Omental fat pad (tissue), 3 donors: ENCODE measurements at regions not wholly inside any gene's neighbourhood (a gene's known extent, or its start where the extent isn't known, plus 50 kb on each side); places are given as distances from the start of the nearest gene placed in this dataset.

ENCODE experiments used
- ATAC-seq: fragments of 150-250 bp; one replicate; pipeline ENCODE4 v1.9.1; 2016; ENCODE audit warnings: mild to moderate bottlenecking, moderate library complexity; ENCODE audit not compliant: low FRiP score
- DNase-seq: peaks from one replicate; pipeline ENCODE4 v3.0.0-alpha.2; 2019; ENCODE audit warnings: low spot score
- TF ChIP-seq, protein P1 (sequence below), 3 donors: fragments of 450-650 bp; IDR thresholded peaks; one replicate each; pipeline ENCODE4 v1.5.1; 2016 to 2017; ENCODE audit warnings: antibody characterized with exemption in 3 of 3, mild to moderate bottlenecking in 3 of 3, moderate library complexity in 2 of 3

DNA sequence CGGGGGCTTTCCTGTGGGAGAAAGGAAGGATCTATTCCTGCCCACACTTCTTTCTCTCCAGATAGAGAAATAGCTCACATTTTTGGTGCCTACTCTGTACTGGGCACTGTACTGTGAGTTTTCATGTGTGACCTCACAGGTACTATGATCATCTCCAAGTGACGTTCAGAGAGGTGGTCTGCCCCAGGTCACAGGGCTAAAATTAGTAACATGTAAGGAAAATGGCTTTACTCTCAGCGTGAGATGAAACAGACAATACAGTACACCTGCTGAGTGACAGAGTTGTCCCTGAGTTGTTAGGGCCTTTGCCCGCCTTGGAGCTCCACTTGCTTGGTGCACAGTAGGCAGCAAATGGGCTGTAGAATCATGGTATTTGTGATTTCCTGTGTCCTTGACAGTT is 306.1 kb upstream of the DMRT1 start:
- DNase-seq (no peak), ATAC-seq (no peak)
- TF ChIP-seq, protein P1, sequence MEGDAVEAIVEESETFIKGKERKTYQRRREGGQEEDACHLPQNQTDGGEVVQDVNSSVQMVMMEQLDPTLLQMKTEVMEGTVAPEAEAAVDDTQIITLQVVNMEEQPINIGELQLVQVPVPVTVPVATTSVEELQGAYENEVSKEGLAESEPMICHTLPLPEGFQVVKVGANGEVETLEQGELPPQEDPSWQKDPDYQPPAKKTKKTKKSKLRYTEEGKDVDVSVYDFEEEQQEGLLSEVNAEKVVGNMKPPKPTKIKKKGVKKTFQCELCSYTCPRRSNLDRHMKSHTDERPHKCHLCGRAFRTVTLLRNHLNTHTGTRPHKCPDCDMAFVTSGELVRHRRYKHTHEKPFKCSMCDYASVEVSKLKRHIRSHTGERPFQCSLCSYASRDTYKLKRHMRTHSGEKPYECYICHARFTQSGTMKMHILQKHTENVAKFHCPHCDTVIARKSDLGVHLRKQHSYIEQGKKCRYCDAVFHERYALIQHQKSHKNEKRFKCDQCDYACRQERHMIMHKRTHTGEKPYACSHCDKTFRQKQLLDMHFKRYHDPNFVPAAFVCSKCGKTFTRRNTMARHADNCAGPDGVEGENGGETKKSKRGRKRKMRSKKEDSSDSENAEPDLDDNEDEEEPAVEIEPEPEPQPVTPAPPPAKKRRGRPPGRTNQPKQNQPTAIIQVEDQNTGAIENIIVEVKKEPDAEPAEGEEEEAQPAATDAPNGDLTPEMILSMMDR (IDR thresholded peaks at IDR 0.05), result no peak

DNA sequence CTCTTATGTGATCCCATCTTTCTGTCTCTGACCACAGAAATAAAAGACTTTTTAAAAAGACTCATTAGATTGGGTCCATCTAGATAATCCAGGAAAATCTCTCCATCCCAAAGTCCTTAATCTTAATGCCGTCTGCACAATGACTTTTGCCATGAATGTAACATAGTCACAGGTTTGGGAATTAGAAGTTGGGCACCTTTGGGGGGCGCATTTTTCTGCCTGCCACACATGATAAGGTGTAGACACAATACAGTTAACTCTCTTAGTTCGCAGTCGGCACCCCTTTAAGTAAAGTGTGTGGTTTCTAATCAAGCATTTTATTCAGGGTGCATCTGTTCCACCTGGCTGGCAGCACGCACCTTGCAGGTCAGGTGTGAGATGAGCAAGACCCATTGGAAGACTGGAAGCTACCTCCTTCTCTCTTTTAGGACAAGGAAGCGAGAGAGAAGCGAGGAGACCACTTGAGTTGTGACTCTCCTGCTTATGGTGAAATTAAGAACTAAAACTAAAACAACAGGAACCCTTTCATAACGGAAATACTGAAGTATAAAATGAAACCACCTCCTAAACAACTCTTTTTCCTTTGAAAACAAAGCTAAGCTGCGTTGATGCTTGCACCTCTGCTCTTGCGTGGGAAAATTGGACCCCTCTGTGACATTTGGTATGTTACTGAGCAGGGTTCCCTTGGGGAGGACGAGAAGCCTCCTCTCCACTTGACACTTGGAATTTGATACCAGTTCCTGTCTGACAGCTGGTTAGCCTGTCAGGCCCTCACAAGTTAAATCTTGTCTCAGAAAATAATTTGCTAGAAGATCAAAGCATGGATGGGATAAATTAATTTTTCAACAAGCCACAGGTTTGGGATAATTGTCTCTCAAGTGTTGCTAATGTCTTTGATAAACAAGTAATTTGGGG is 304.6 kb upstream of the DMRT1 start:
- no peak for ATAC-seq
- TF ChIP-seq, protein P1 (IDR thresholded peaks at IDR 0.05), result no peak
- no peak for DNase-seq

DNA sequence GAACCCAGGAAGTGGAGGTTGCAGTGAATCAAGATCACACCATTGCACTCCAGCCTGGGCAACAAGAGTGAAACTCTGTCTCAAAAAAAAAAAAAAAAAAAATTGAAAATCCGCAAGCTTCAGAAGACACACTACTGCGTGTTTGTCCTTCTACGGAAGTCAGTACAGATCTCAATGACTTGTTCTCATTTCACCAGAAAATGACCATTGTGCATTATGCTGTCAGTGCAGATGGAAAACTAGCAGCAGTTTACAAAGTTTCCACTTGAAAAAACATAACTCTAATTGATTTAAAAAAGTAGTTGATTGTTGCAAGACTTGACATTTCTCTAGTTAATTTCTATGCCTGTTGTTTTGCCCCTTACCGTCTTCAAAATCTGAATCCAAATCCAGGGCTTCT is 298.0 kb upstream of the DMRT1 start:
- DNase-seq, result no peak
- no peak for ATAC-seq
- TF ChIP-seq, protein P1 (IDR thresholded peaks at IDR 0.05), result no peak

DNA sequence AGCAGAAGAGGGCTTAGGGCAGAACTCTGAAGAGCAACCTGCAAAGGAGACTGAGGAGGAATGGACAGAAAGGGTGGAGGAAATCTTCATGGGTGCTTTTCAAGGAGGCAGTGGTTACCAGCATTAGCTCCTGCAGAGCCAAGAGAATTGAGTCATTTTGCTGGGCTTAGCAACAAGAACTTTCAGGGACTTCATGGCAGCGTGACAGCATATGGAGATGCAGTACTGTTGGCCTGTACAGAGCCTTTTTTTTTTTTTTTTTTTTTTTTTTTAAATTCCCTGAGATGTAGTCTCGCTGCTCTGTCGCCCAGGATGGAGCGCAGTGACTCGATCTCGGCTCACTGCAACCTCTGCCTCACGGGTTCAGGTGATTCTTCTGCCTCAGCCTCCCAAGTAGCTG is 296.0 kb upstream of the DMRT1 start:
- TF ChIP-seq, protein P1 (IDR thresholded peaks at IDR 0.05), result no peak
- no peak for ATAC-seq
- no peak for DNase-seq

DNA sequence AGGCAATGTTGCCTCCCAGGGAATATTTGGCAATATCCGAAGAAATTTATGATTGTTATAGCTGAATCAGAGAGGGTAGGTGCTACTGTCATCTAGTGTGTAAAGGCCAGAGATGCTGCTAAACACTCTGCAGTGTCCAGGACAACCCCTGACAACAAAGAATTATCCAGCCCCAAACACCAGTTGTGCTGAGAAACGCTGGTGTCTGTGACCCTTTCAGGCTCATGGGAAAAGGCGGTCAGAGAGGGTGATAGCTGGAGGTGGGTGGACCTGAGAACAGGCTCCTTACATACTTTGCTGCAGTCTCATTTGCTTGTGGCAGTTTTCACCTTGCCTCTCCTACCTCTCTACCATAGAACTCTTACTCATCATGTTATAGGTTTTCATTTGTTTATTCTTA is 295.3 kb upstream of the DMRT1 start:
- TF ChIP-seq, protein P1 (IDR thresholded peaks at IDR 0.05), result no peak
- ATAC-seq (peak; percentile 42), DNase-seq (no peak)

DNA sequence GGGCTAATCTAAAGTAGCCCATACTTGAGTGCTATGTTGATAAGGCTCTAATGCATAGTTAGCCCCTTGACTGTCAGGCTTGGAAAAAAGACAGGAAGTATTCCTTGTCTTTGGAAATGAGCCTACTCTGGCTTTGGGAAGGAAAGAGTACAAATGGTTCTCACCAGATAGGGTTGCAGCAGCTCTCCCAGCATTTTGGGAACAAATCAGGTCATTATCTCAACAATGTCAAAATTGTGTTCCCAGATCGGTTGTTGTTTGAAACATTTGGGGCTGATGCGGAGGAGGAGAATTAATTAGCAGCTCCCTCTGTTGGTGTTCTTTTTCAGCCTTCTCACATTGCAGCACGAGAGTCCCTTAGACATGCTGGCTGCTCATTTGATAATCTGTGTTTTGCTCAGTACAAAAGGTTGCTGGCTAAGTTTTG is 294.7 kb upstream of the DMRT1 start:
- ATAC-seq, result peak; percentile 55
- no peak for DNase-seq
- TF ChIP-seq, protein P1 (IDR thresholded peaks at IDR 0.05), result no peak

DNA sequence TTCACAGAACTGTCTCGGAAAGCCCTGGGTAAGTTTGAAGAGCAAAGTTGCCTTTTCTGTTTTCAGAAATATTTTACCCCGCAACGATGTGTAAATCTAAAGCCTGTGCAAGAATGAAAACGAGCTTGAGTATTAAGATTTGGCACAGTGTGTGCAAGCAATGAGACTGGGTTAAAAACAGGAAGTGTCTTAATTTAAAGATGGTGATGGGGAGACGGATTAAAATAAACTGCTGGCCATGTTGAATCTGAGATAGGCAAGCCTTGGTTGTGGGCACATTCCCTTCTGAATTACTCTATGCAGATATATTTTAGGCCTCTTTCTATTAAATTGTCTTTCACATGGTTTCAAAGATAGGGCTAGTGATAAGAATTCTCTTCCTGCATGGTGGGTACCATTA is 294.2 kb upstream of the DMRT1 start:
- no peak for DNase-seq
- no peak for ATAC-seq
- TF ChIP-seq, protein P1 (IDR thresholded peaks at IDR 0.05), result no peak
